ENCODE measurements at regions not wholly inside any gene's neighbourhood (a gene's known extent, or its start where the extent isn't known, plus 50 kb on each side); places are given as distances from the start of the nearest gene placed in this dataset.
A peak's percentile ranks its signal among the peaks of the same experiment; 100 is the strongest.

- Histone ChIP-seq H3K9me3 (peaks cover 0 to 3% (median 0%) of the 10 kb centered on the region in 12 donors), H3K4me3 (no peak overlapping the region), H3K36me3 (no peaks in the 10 kb centered on the region), H3K27me3 (no peaks in the 10 kb centered on the region), H3K4me1 (peaks cover 0 to 42% (median 0%) of the 10 kb centered on the region in 12 donors), H3K27ac (no peak overlapping the region)
- DNase-seq (no peak), ATAC-seq (no peak)
- no peak for TF ChIP-seq CTCF (IDR thresholded peaks at IDR 0.05)
- no peak for TF ChIP-seq POLR2A (IDR thresholded peaks at IDR 0.05)
- intact Hi-C loops (cut with DNase I) = no loop called here
- 90 to 97% (median 92%) methylated on average over 4 of the region's 4 CpGs for WGBS, 4 donors
These were observed 133.6 kb downstream of the ADSS2 start for GRCh38 chr1:244318078-244318477.

DNA sequence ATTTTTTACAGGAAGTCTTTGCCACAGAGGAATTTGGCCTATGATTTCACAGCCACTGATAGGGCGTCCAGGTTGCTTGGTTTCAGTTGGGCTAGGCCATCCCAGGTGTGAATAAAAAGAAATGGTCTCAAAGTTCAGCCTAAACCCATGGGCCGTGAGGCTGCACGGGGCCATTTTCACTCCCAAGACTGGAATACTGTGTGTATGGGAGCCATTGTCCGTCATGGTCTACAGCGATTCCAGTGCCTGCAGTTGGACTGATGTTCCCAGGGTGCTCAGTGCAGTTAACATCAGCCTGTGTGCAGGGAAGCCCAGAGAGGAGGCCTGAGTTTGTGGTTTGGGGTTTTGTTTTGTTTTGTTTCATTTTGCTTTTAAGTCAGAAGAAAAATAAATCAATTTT lies 133.2 kb downstream of the ADSS2 start:
- Histone ChIP-seq H3K36me3 (no peaks in the 10 kb centered on the region), H3K27ac (peak overlapping the region in 1 of 12 donors; percentile 88), H3K27me3 (no peaks in the 10 kb centered on the region), H3K4me1 (peaks cover 0 to 46% (median under 1%) of the 10 kb centered on the region in 12 donors), H3K9me3 (peaks cover 0 to 3% (median 0%) of the 10 kb centered on the region in 12 donors), H3K4me3 (no peak overlapping the region)
- ATAC-seq (no peak), DNase-seq (no peak)
- TF ChIP-seq POLR2A (IDR thresholded peaks at IDR 0.05) (no peak), CTCF (IDR thresholded peaks at IDR 0.05) (no peak)
- intact Hi-C loops (cut with DNase I) = no loop called here
- 84 to 97% (median 95%) methylated on average over 5 of the region's 5 CpGs for WGBS, 4 donors

DNA sequence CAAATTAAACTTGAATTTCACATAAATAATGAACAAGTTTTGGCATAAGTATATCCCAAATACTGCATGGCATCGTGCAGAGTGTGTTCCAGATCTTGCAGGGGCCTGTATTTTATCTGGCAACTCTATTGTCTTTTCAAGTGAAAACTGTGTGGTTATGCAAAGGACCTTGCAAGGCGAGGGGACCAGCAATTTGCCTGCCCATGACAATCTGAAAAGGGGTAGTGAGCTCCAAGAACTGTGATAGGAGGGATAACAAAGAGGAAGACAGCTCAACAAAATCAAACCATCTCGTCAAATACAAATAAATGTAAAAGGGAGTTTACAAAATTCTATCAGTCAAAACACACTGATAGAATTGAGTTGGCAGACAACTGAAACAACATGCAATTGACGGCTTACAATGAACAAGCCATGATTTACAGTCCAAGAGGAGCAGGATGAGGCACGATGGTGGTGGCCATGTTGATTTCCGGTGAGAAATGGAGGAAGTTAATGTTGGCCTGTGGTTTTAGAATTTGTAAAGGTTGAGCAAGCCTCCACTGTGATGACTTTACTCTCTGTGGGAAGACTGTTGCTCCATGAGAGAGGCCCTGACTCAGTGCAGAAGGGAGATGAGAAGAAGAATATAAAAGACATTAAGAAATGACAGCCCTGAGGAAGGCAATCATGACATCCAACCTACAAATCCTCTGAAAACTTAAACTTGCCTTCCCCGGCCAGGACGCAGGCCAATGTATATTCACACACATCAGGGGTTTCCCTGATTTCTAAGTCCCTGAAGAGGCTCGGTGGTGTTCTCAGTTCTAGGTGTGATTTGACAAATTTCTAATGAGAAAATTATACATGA lies 132.2 kb downstream of the ADSS2 start:
- no peak for TF ChIP-seq CTCF (IDR thresholded peaks at IDR 0.05)
- TF ChIP-seq POLR2A (IDR thresholded peaks at IDR 0.05) = no peak
- peaks cover 0 to 54% (median 2%) of the 10 kb centered on the region in 12 donors for H3K4me1 ChIP-seq
- DNase-seq = no peak
- intact Hi-C loops (cut with DNase I) = no loop called here
- no peaks in the 10 kb centered on the region for H3K36me3 ChIP-seq
- peaks cover 0 to 3% (median 0%) of the 10 kb centered on the region in 12 donors for H3K9me3 ChIP-seq
- H3K27ac ChIP-seq = peak overlapping the region in 2 of 12 donors; percentile 1 to 88
- no peaks in the 10 kb centered on the region for H3K27me3 ChIP-seq
- WGBS, 4 donors = 75 to 83% (median 78%) methylated on average over 9 of the region's 9 CpGs
- ATAC-seq = peak in 3 of 4 donors; percentile 60 to 74 (median 62)
- H3K4me3 ChIP-seq = peak overlapping the region in 1 of 12 donors; percentile 19

DNA sequence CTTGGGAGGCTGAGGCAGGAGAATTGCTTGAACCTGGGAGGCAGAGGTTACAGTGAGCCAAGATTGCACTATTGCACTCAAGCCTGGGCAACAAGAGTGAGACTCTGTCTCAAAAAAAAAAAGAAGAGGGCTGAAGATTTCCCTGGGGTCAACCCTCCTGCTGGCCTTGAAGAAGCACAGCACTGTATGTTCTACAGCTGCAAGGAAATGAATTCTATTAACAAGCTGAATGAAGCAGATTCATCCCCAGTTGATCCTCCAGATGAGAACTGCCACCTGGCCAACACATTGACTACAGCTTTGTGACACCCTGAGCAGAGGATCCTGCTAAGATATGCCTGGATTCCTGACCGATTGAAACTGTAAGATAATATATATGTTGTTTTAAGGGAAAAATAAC lies 129.5 kb downstream of the ADSS2 start:
- no peak for ATAC-seq

More for the DNA sequence above, 129.5 kb downstream of the ADSS2 start:
- TF ChIP-seq CTCF (IDR thresholded peaks at IDR 0.05) (no peak), POLR2A (IDR thresholded peaks at IDR 0.05) (no peak)
- Histone ChIP-seq H3K27ac (peak overlapping the region in 9 of 12 donors; percentile 26 to 88 (median 66)), H3K27me3 (no peaks in the 10 kb centered on the region), H3K4me1 (peaks cover 0 to 67% (median 2%) of the 10 kb centered on the region in 12 donors), H3K9me3 (peaks cover 0 to 5% (median 0%) of the 10 kb centered on the region in 12 donors), H3K36me3 (no peaks in the 10 kb centered on the region), H3K4me3 (no peak overlapping the region)
- no peak for DNase-seq
- intact Hi-C loops (cut with DNase I) = no loop called here
- 66 to 91% (median 86%) methylated on average over 1 of the region's 1 CpG for WGBS, 4 donors
